AG08395 (cell line): ENCODE measurements at regions not wholly inside any gene's neighbourhood (a gene's known extent, or its start where the extent isn't known, plus 50 kb on each side); places are given as distances from the start of the nearest gene placed in this dataset.

Experiments used
- DNase-seq: peaks from one replicate; pipeline ENCODE4 v3.0.0; 2012; ENCODE audit warnings: mixed read lengths, low spot score

DNA sequence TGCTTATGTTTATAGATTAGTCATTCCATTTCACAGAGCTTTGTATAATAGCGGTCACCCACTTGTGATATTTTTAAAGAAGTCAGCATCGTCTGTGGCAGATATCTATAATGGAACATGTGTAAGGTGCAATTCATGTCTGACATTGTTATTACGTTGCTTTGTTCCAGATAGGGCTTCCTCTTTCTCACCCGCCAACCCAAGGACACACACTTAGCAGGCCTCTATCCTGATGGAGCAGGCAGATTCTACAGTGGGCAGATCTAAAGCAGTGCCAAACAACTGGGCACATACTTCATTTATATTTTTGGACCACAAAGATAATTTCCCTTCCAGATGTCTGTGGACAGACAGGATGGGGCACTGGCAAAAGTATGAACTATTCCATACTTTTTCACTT, 573.1 kb downstream of the TDRD15 start:
- DNase-seq: no peak

DNA sequence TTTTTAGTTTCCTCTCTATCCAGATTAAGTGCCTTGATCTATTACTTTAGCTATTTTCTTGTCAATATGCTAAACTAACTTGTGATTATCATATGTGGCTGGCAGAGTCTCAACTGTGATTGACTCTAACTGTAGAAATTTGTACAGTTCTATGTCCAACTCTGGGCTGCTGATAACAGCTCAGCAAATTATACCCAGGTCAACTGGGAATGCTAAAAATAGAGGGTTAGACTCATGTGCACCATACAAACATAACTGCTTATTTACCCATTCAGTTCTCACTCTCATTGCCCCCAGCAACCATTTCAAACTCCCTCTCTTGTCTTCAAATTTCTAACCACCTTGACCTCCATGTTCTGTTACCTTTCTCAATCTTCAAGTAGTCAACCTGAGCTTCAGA, 576.9 kb downstream of the TDRD15 start:
- DNase-seq: no peak

DNA sequence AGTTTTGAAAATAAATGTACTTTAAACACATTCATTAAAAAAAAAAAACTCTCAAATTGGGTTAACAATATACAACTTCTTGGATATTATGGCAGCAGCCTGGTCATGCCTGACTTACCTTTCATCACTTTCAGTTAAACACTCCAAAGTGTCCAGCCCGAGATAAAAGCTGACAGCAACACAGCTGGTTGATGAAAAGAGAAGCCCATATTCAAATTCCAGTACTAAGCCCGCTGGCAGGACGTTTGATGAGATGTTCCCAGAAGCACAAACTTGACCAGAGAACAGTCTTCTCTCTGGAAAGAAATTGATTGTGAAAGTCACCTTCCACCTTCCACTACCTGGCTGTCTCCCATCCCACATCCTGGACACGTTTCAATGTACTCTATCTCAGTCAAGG, 586.3 kb downstream of the TDRD15 start:
- no peak for DNase-seq

DNA sequence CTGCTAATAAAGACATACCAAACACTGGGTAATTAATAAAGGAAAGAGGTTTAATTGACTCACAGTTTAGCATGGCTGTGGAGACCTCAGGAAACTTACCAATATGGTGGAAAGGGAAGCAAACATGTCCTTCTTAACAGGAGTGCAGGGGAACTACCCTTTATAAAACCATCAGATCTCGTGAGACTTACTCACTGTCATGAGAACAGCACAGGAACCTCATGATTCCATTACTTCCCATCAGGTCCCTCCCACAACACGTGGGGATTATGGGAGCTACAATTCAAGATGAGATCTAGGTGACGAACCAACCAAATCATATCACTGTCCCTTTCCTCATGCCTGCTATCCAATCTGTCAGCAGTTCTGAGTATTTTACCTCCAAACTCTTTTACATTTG, 586.7 kb downstream of the TDRD15 start:
- DNase-seq: no peak

DNA sequence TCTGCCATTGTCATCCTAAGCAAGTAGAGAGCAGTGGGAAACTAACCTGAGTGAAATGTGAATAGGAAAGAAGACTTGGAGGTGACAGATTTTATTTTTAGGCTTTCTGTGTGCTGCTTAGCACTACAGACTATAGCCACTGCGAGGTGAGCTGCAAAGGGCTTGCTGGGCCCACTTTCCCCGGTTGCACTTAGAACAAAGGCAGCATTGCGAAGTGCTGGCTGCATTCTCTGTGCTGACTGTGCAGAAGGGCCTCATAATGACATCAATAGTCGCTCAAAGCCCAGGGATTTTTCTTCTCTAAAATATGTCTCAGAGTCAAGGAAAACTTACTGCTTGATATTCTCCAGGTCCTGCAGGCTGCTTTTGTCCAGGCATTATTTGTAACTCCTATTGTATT, 592.1 kb downstream of the TDRD15 start:
- DNase-seq: no peak

DNA sequence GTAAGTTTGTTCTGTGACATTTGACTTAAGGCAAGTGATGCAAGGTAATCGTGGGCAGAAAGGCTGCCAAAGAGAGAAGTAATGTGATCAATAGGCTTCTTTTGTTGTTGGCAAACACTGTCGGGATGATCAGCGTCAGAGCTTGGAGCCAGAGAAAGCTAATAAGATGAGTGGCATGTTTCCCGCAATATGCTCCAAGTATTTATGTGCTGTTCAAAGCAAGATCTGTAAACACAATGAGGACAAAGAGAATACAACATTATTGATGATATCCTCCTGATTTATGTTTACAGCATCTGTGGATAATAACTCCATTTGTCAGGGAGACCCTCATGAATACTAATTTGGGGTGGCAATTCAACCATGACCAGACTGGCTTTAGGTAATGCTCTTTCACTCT, 603.3 kb downstream of the TDRD15 start:
- DNase-seq: no peak

DNA sequence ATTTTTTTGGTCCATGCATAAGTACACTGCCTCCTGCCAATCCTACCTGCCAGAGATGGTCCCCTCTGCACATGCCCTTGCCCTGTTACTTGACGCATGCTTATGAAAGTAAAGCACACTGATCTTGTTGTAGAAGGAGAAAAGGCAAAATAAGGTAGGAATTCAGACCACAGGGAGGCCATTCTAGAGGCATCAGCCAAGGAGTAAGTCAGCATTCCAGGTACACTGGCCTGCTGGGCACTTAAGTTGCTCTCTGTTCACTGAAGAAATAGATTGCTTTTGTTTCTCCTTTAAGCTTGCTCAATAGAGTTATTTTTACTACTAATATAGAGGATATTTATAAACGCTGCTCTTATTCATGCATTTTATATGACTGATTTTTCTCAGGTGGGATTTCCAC, 604.4 kb downstream of the TDRD15 start:
- no peak for DNase-seq

DNA sequence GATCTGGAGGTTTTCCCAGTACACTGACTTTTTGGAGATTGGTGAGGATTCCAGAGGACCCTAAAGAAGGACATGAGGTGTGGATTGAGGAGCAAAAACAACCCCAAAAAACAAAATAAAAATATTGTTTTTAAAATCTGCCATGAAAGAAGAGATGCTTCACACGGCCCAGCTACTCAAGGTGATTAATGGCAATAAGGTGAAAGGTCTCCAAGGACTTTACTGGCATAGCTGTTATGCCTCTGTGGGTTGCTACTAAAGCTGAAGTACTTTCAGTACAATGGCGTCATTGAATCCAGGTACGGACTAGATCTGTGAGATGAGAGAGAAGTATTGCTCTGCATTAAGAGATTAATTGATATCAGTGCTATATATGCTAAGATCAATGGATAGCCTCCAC, 606.4 kb downstream of the TDRD15 start:
- DNase-seq: no peak

DNA sequence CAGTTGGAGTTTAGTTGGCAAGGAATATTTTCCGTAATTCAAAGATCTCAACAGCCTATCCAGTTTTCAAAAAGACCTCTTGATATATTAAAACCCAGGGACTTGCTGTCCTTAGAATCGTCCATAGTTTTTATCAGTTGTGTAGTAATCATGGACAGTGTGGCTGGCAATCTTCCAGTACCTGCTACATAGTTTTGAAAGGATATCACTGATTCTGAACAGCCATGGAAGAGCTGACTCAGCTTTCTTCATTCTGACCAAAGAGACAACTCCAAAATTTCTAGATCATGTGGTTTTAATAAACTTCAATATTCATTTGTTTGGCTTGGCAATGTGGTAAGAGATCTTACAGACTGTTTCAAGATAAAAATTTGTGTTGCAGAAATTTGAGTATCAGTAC, 616.7 kb downstream of the TDRD15 start:
- no peak for DNase-seq

DNA sequence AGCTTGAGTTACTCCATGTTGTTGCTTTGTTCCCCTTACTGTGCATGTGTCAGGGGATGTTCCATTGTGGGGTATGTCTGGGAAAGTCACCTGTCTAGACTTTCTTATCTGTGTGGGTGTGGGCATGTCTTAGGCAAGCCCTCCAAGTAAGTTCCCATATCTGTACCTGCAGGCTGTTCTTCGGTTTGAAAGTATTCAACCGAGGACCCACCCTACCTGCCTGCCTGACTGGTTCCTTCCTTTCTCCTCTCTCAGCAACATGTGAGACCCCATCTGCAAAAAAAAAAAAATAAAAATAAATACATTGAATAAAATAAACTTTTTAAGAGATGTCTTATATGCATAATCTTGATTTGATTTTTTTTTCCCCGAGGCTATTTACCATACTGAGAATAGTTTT, 622.7 kb downstream of the TDRD15 start:
- DNase-seq: no peak

DNA sequence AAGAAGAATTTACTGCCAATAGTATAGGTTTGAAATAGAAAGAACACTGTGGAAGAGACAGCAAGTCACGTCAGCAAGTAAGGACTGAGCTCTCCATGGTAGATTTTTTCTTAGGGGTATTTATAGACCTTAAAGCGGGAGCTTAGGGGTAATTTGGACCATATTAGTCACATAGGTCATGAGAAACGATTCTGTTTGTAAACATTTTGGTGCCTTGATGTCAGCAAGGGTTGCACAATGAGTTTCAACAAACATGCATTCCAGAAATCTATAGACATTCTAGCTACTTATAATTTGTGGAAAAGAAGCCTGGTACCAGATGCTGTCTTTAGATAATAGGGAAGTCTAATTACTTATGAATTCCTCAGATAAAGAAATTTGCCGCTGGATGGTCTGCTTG, 624.7 kb downstream of the TDRD15 start:
- no peak for DNase-seq

DNA sequence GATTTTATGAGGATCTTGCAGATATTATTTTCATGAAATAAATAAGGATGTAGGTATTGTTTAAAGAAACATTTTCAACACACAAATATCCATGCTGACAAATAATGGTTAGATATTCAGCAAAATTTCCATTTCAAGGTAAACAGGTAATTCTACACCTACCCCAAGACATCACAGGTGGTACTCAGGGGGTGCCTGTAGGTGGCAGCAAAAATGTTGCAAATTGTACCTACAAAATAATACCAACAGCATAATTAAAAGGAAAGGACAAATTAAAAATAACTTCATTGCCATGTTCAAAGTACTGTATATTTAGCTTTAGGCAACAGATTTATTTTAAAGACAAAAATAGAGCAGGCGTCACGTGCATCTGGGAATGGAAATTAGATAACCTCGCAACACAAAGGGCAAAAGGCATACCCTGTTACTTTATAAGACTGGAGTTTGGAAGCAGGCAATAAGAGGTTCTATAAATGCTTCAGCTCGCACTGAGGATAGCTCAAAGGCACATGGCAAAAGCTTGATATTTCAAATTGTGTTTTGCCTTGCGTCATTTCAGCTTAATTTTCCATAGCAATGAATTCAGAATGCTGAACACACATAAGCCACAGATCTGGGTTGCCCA, 630.5 kb downstream of the TDRD15 start:
- DNase-seq: no peak

DNA sequence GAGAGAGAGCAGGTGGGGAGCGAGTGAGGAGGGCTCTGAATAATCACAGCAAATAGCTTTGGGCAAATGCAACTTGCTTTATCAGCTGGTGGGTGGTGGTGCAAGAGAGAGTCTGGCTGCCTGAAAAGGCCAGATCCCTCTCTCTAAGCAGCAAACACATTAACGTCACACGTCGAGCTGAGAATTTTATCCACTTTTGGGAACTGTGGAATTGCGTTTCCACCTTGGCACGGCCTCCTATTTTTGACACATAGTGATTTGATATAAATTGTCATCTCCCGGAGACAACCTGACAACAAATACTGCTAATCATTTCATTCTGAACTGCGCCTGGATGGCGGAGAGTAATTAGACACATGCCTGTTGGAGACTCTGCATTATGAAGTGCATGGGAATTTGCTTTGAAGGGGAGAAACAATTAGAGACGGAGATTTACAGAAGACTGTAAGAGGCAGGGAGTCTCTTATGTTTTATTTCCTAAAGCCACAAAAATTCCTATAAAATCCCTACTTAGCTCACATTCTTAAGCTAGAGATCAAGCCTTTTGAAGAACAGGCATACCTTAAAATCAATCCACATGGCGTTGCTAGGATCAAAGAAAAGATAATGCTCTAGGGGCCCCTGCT, 634.1 kb downstream of the TDRD15 start:
- DNase-seq: no peak

DNA sequence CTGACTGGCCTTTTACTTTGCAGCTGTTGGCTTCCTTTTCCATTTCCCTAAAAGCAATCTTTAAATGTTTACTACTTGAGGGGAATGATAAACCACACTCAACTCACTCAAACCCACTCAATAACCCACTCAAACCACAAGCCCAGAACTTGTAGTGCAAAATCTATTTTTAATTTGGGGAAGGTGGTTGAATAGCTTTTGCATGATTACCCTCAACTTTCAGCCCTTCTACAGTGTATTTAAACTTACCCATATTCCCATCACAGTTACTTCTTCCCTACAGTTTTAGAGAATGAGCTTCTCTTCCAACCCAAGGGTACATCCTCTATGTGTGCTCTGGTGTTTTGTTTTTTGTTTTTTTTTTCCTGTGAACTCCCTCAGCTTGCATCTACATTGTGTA, 636.1 kb downstream of the TDRD15 start:
- no peak for DNase-seq

DNA sequence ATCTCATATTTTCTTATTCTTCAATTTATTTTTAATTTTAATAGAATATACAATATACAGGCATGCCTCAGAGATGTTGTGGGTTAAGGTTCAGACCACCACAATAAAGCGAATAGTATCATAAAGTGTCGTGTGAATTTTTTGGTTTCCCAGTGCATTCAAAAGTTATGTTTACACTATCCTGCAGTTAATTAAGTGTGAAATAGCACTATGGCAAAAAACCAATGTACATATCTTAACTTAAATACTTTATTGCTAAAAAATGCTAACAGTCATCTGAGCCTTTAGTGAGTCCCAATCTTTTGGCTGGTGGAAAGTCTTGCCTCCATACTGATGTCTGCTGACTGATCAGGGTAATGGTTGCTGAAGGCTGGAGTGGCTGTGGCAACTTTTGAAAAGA, 637.6 kb downstream of the TDRD15 start:
- DNase-seq: no peak

DNA sequence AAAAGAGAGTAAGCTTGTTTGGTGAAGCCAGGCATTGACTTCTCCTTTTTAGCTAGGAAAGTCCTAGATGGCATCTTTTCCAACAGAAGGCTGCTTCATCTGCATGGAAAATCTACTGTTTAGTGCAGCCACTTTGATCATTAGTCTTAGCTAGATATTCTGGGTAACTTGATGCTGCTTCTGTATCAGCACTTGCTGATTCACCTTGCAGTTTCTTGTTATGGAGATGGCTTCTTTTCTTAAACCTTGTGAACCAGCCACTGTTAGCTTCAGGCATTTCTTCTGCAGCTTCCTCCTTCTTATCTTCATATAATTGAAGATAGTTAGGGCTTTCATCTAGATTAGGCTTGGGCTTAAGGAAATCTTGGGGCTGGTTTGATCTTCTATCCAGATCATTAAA, 639.7 kb downstream of the TDRD15 start:
- DNase-seq: no peak

DNA sequence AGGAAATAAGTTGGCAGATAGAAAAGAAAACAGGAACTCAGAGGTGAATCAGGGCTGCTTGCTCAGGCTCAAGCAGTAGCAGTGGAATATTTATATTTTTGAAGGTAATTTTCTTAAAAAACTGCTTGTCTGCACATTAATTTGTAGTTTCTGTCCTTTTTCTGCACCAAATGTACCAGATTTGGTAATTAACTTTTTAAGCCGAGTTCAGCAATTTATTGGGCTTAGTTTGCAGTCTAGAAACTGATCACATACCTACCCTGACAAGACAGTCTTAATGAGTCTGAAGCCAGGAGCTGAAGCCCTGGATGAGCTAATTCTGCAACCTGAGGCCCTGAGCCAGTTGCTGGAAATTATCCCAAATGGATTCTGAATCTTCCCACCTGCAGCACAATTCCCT, 647.0 kb downstream of the TDRD15 start:
- DNase-seq: no peak

DNA sequence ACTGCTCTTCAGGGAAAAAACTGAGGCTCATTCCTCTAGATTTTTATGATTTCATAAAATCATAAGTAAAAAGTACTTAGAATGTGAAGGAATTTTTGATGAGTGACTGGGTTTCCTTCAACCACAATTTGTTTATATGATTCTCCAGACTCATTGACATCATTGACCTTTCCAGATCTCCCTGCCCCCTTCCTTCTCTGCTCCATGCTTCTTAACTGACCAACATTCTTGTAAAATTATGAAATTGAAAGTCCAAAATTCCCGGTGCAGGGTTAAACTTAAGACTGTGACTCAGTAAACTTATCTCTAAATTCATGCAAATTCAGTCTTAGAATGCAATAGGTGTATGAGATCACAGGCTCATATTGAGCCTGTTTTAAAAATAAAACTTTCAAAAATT, 648.9 kb downstream of the TDRD15 start:
- no peak for DNase-seq

DNA sequence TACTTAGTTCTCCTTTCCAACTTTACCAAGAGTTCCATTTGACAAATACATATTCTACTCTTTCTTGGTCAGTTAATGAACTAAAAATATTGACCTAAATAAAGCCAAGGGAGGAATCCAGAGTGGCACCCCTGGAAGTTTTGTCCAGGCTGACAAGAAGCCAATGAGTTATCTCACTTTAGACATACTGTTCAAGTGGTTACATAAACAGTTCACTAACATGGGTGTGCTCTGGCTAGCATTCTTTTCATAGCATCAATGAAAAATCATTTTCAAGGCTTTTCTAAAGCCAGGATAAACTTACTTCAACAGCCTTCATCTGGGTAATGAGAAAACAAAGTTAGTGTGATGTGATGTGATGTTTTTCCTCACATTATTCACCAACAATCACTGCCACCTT, 649.4 kb downstream of the TDRD15 start:
- DNase-seq: no peak

DNA sequence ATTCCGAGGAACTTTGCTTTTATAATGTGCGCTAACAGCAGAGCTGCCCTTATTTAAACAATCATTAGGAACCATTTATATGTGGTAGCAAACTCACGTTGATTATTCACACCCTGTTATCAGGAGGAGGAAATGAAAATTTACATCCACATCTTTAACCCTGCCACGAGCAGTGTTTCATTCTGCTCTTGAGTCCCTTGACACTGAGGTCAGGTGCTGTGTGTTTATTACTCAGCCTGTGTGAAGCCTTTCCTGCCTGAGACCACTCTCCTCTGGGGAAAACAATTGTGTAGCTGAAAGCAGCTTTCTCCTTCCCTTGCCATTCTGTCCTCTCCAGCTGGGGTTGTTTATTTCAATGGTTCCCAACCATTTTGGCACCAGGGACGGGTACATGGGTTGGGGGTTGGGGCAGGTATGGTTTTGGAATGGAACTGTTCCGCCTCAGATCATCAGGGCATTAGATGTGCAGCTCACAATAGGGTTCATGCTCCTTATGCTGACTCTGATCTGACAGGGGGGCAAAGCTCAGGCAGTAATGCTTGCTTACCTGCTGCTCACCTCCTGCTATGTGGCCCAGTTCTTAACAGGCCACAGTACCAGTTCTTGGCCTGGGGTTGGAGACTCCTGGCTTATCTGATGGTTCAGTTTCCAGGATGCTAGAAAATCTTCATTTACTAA, 651.1 kb downstream of the TDRD15 start:
- DNase-seq: no peak

DNA sequence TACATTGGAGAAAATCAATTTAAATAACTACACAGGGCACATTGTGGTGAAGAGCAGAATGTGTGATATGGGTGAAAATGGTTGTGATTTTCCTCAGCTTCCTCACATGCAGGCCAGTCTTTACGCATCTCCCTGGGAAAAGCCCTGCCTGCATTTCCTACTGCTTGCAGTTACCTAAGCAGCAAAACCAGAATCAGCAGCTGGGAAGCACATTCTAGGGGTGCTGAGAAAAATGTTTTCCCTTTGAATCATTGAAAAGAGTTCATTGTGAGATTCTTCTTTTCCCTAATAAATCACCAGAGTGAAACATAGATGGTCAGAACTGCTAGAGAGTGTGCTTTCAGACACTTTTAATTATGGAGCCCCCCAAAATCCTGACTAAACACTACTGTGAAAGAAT, 656.0 kb downstream of the TDRD15 start:
- DNase-seq: no peak

DNA sequence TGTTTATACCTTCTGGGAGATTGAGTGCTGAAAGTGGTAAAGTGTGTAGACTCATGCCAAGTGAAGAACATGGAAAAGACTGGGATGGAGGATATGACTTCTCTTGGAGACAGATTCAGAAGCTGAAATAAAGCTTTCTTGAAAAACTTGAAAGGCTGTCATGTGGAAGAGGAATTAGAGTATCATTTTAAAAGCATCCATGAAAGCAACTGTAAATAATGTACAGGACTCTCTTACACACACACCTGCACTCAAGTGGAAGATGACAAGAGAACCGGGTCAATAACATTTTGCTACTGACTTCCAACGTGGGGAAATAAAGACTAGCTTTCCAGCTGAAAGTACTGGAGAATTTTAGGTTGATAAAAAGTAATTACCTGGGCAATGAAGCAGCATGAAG, 658.2 kb downstream of the TDRD15 start:
- DNase-seq: no peak

DNA sequence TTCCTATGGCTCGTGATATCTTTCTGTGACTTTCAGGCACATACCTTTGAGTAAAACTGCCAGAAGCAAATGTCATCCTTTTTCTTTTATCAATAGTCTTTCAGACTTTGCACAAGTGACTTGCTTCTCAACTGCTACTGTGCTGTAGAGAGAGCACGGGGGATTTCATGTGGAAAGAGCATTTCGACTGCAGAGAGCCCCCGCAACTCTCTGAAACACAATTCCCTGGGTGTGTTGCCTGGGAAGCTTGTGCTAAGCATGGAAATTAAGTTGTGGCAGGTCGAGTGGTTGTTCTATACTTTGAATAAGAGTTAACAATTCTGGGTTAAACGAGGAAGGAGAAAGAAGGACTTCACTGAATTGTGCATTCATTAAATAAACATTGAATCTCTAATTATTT, 659.1 kb downstream of the TDRD15 start:
- DNase-seq: no peak

DNA sequence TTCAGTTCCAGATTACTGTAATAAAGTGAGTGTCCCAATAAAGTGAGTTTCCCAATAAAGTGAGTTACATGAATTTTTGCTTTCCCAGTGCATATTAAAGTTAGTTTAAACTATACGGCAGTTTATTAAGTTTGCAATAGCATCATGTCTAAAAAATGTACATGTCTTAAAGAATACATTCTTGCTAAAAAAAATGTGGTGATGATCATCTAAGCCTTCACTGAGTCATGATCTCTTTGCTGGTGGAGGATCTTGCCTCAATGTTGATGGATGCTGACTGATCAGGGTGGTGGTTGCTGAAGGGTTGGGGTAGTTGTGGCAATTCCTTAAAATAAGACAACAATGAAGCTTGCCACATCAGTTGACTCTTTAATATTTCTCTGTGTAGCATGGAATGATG, 664.2 kb downstream of the TDRD15 start:
- DNase-seq: no peak
